CD4-positive, alpha-beta T cell (primary cell): ENCODE measurements at regions not wholly inside any gene's neighbourhood (a gene's known extent, or its start where the extent isn't known, plus 50 kb on each side); places are given as distances from the start of the nearest gene placed in this dataset.
"Not testable (repeated sequence)": the region's sequence is repeated elsewhere in the genome, so short reads cannot be mapped to it uniquely, and the experiment has no call there.

Experiments
- ATAC-seq: fragments of 200-7000 bp; cut with Tn5 transposase; one replicate; pipeline ENCODE4 v1.10.0; 2022; ENCODE audit warnings: mild to moderate bottlenecking; ENCODE audit not compliant: poor library complexity
- CTCF ChIA-PET: fragments of 350-600 bp; sonication (Branson Sonifier 250); formaldehyde crosslinking; loops from one replicate; lab custom pipeline; 2021; ENCODE audit warnings: antibody characterized with exemption, inconsistent platforms; lab: Charles Lee
- POLR2A ChIA-PET: fragments of 350-600 bp; sonication (Branson Sonifier 250); formaldehyde crosslinking; loops from one replicate; lab custom pipeline; 2021; ENCODE audit warnings: antibody characterized with exemption, inconsistent platforms; lab: Charles Lee
- DNase-seq, 14 experiments: peaks; one replicate each; pipeline ENCODE4 v3.0.0-alpha.2; 2013 to 2020; ENCODE audit warnings: mixed read lengths in 2 of 14
- H3K27ac ChIP-seq, 2 donors: one replicate each; pipeline versions ENCODE4 v1.5.1 to v1.7.0; 2013; ENCODE audit warnings: low read length in 2 of 2, low read depth in 1 of 2, mild to moderate bottlenecking in 1 of 2
- H3K27me3 ChIP-seq, 2 experiments: 1 replicate in 1 of 2; 2 replicates in 1 of 2; pipeline versions ENCODE4 v1.6.1 to v1.7.0; 2013; ENCODE audit warnings: low read length in 2 of 2, control low read depth in 1 of 2, mild to moderate bottlenecking in 1 of 2, moderate library complexity in 1 of 2; ENCODE audit not compliant: insufficient read depth in 2 of 2, control insufficient read depth in 1 of 2
- H3K36me3 ChIP-seq: one replicate; pipeline ENCODE4 v1.6.1; 2013; ENCODE audit warnings: low read length, control low read depth; ENCODE audit not compliant: insufficient read depth
- H3K4me1 ChIP-seq: one replicate; pipeline ENCODE4 v1.6.1; 2013; ENCODE audit warnings: low read length, control low read depth; ENCODE audit not compliant: insufficient read depth
- H3K4me3 ChIP-seq: one replicate; pipeline ENCODE4 v1.5.1; 2013; ENCODE audit warnings: mild to moderate bottlenecking, low read length, moderate library complexity
- H3K9me3 ChIP-seq, 2 experiments: 1 replicate in 1 of 2; 2 replicates in 1 of 2; pipeline versions ENCODE4 v1.6.1 to v1.7.0; 2013; ENCODE audit warnings: low read length in 2 of 2, mild to moderate bottlenecking in 2 of 2, control low read depth in 1 of 2, moderate library complexity in 1 of 2; ENCODE audit not compliant: control insufficient read depth in 1 of 2, insufficient read depth in 1 of 2
- H3K27ac Mint-ChIP-seq: one replicate; pipeline ENCODE4 v1.8.0; 2020; ENCODE audit warnings: mixed read lengths
- H3K27me3 Mint-ChIP-seq: one replicate; pipeline ENCODE4 v1.8.0; 2021; ENCODE audit warnings: mixed read lengths
- H3K36me3 Mint-ChIP-seq: one replicate; pipeline ENCODE4 v1.8.0; 2021; ENCODE audit warnings: low read depth, mixed read lengths
- H3K4me1 Mint-ChIP-seq: one replicate; pipeline ENCODE4 v1.8.0; 2021; ENCODE audit warnings: low read depth, mixed read lengths
- H3K4me3 Mint-ChIP-seq: one replicate; pipeline ENCODE4 v1.8.0; 2020; ENCODE audit warnings: mild to moderate bottlenecking, mixed read lengths
- H3K9me3 Mint-ChIP-seq: one replicate; pipeline ENCODE4 v1.8.0; 2020; ENCODE audit warnings: mixed read lengths
- CTCF ChIP-seq: fragments of 200-600 bp; IDR thresholded peaks from one replicate; pipeline ENCODE4 v1.8.0; 2022; ENCODE audit warnings: antibody characterized with exemption, mild to moderate bottlenecking
- intact Hi-C, 2 experiments: fragments of 100-400 bp; cut with DNase I in 1 of 2; cut with micrococcal nuclease in 1 of 2; formaldehyde crosslinking; loops; one replicate each; pipeline versions ENCODE4 v1.15.1 to v1.9.0; 2023 to 2025; cut with DNase I, micrococcal nuclease

DNA sequence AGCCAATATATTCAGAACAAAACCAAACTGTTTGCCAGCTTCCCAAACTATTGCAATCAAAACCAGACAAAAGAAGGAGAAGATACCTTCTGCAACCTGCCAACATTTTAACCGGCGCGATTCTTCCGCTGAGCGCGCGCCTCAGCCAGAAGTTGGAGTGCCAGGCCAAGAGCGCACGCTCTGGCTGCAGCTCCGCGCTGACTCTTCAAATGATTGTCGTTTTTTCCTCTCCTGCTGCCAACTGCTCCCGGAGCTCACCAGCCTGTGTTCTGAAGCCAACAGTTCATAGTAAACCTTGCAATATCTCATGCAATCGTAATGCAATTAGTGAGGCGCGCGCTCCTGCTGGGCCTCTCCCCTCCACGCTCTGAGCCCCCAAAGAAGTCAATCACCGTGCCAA is 259.7 kb upstream of the MGMT start:
- no peak for DNase-seq
- no peaks in the 10 kb centered on the region for H3K36me3 ChIP-seq
- H3K27me3 ChIP-seq: peaks cover 0 to 6% of the 10 kb centered on the region in 2 experiments
- CTCF ChIA-PET: no interaction called here
- H3K36me3 Mint-ChIP-seq: no peaks in the 10 kb centered on the region
- ATAC-seq: no peak
- POLR2A ChIA-PET: no interaction called here
- no peaks in the 10 kb centered on the region for H3K4me1 Mint-ChIP-seq
- no peak for TF ChIP-seq CTCF
- no peak overlapping the region for H3K4me3 Mint-ChIP-seq
- H3K4me3 ChIP-seq: no peak overlapping the region
- peaks cover 4% of the 10 kb centered on the region for H3K27me3 Mint-ChIP-seq
- H3K4me1 ChIP-seq: no peaks in the 10 kb centered on the region
- no peak overlapping the region for H3K27ac ChIP-seq
- no peak overlapping the region for H3K27ac Mint-ChIP-seq
- peaks cover 0 to 7% of the 10 kb centered on the region in 2 experiments for H3K9me3 ChIP-seq
- no peaks in the 10 kb centered on the region for H3K9me3 Mint-ChIP-seq
- intact Hi-C loops: no loop called here

- CTCF ChIA-PET: interaction anchor here (1.2 kb wide), 1 partner anchor 12 kb away, joined by 4 read pairs; no protein-coding TSS in a partner anchor
- H3K9me3 Mint-ChIP-seq: no peaks in the 10 kb centered on the region
- H3K27me3 Mint-ChIP-seq: peaks cover 4% of the 10 kb centered on the region
- no peak overlapping the region for H3K27ac Mint-ChIP-seq
- DNase-seq (no peak), ATAC-seq (no peak)
- TF ChIP-seq CTCF: no peak
- H3K36me3 Mint-ChIP-seq: no peaks in the 10 kb centered on the region
- no peak overlapping the region for H3K4me3 Mint-ChIP-seq
- POLR2A ChIA-PET: no interaction called here
- Histone ChIP-seq H3K27ac (no peak overlapping the region), H3K9me3 (peaks cover 0 to 7% of the 10 kb centered on the region in 2 experiments), H3K4me3 (no peak overlapping the region), H3K36me3 (no peaks in the 10 kb centered on the region), H3K4me1 (no peaks in the 10 kb centered on the region), H3K27me3 (peaks cover 0 to 6% of the 10 kb centered on the region in 2 experiments)
- intact Hi-C loops: no loop called here
- H3K4me1 Mint-ChIP-seq: no peaks in the 10 kb centered on the region
Measured at GRCh38 chr10:129210876-129211275, 256.2 kb upstream of the MGMT start.

DNA sequence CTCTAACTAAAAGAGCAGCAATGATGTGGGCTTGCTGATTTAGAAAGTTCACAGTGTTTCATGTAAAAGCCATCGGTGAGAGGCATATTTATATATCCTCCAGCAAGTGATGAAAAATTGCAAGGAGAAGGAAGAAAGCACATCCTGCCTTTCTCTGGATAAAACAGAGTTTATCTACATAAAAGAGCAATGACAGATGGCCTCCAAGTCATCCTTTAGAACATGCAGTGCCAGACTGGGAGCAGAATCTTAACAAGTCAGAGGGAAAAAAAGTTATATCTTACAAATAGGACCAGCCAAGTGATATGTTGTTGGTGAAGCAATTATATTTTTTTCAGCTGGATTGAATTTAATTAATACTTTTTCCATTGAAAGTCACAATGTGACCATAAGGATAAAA is 253.8 kb upstream of the MGMT start:
- no peak overlapping the region for H3K4me3 ChIP-seq
- H3K9me3 ChIP-seq: no peaks in the 10 kb centered on the region
- CTCF ChIA-PET: no interaction called here
- H3K4me1 ChIP-seq: no peaks in the 10 kb centered on the region
- peaks cover 4% of the 10 kb centered on the region for H3K27me3 Mint-ChIP-seq
- DNase-seq (no peak), ATAC-seq (no peak)
- H3K36me3 Mint-ChIP-seq: no peaks in the 10 kb centered on the region
- no peak overlapping the region for H3K4me3 Mint-ChIP-seq
- no peak for TF ChIP-seq CTCF
- POLR2A ChIA-PET: no interaction called here
- no peak overlapping the region for H3K27ac ChIP-seq
- H3K4me1 Mint-ChIP-seq: no peaks in the 10 kb centered on the region
- intact Hi-C loops: no loop called here
- no peaks in the 10 kb centered on the region for H3K36me3 ChIP-seq
- no peaks in the 10 kb centered on the region for H3K9me3 Mint-ChIP-seq
- no peak overlapping the region for H3K27ac Mint-ChIP-seq
- H3K27me3 ChIP-seq: peaks cover 0 to 6% of the 10 kb centered on the region in 2 experiments

- H3K9me3 ChIP-seq, H3K27me3 ChIP-seq, DNase-seq, H3K27ac ChIP-seq, H3K27ac Mint-ChIP-seq, intact Hi-C loops, POLR2A ChIA-PET, H3K4me1 Mint-ChIP-seq, H3K4me1 ChIP-seq, H3K36me3 Mint-ChIP-seq, H3K9me3 Mint-ChIP-seq, H3K4me3 Mint-ChIP-seq, ATAC-seq, H3K27me3 Mint-ChIP-seq, H3K36me3 ChIP-seq, H3K4me3 ChIP-seq: not testable (repeated sequence)
- CTCF ChIA-PET: interaction anchor here (0.7 kb wide), 1 partner anchor 9 kb away, joined by 3 read pairs; no protein-coding TSS in a partner anchor
Measured at GRCh38 chr10:129213996-129214395, 253.0 kb upstream of the MGMT start.
